ENCODE measurements at regions not wholly inside any gene's neighbourhood (a gene's known extent, or its start where the extent isn't known, plus 50 kb on each side); places are given as distances from the start of the nearest gene placed in this dataset.

DNA sequence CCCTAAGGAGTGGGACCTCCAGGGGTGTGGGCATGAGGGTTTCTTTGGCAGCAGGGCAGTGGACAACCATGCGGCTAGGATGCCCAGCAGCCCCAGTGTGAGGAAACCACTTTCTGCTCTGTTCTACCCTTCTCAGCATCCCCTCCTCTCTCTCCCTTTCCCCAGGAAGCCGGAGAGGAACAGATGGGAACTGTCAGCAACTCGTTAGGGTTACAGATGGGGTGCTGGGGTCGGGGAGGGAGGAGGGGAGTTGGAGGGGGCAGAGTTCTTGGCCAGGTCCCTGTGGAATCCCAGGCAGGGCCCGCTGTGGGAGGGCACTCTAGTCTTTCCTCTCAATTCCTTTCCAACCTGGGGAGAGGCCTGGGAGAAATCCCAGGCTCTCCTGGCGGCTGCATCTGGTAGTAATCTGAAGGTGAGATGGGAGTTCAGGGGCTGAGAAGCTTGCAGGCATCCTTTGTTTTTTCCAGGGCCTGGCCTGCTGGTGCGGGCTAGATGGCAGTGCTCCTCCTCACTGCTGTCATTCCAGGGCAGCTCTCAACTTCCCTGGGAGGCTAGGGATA lies 93.9 kb upstream of the CSF3R start:
- in situ Hi-C loops (cut with MboI; ENCODE audit: low pct_ligation_motif_present in 1 of 4, low pct_unique_long_range_greater_than_20kb in 1 of 4, low sequenced_read_pairs in 3 of 4): loop anchor here in 1 of 4 donors (25.0 kb wide), 1 partner anchor 861 kb away; no protein-coding TSS in a partner anchor
- no peak overlapping the region for H3K27ac ChIP-seq
- no peak for TF ChIP-seq EP300 (IDR thresholded peaks at IDR 0.05; ENCODE audit: low read depth)
- TF ChIP-seq, protein P1, sequence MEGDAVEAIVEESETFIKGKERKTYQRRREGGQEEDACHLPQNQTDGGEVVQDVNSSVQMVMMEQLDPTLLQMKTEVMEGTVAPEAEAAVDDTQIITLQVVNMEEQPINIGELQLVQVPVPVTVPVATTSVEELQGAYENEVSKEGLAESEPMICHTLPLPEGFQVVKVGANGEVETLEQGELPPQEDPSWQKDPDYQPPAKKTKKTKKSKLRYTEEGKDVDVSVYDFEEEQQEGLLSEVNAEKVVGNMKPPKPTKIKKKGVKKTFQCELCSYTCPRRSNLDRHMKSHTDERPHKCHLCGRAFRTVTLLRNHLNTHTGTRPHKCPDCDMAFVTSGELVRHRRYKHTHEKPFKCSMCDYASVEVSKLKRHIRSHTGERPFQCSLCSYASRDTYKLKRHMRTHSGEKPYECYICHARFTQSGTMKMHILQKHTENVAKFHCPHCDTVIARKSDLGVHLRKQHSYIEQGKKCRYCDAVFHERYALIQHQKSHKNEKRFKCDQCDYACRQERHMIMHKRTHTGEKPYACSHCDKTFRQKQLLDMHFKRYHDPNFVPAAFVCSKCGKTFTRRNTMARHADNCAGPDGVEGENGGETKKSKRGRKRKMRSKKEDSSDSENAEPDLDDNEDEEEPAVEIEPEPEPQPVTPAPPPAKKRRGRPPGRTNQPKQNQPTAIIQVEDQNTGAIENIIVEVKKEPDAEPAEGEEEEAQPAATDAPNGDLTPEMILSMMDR (IDR thresholded peaks at IDR 0.05): no peak
- no peak for TF ChIP-seq POLR2AphosphoS5 (IDR thresholded peaks at IDR 0.05)
- TF ChIP-seq POLR2A (IDR thresholded peaks at IDR 0.05): no peak
- no peak overlapping the region for H3K4me3 ChIP-seq
- no peak for DNase-seq
- WGBS, 2 donors (ENCODE audit: low coverage in 1 of 2): 41 to 49% methylated on average over 4 to 7 of the region's 7 CpGs
- H3K36me3 ChIP-seq: no peaks in the 10 kb centered on the region
- no peaks in the 10 kb centered on the region for H3K4me1 ChIP-seq
- no peaks in the 10 kb centered on the region for H3K9me3 ChIP-seq
- intact Hi-C loops (cut with DNase I; ENCODE audit: low total_unique reads): loop anchor here (10.0 kb wide), 1 partner anchor 858 kb away; no protein-coding TSS in a partner anchor
- H3K27me3 ChIP-seq: peaks cover 32% of the 10 kb centered on the region

- WGBS, 2 donors (ENCODE audit: low coverage in 1 of 2): 0% methylated on average over 7 of the region's 7 CpGs; no CpG with 5 or more reads in 1 of the 2 donors
- H3K4me3 ChIP-seq: no peak overlapping the region
- H3K27ac ChIP-seq: no peak overlapping the region
- in situ Hi-C loops (cut with MboI; ENCODE audit: low pct_ligation_motif_present in 1 of 4, low pct_unique_long_range_greater_than_20kb in 1 of 4, low sequenced_read_pairs in 3 of 4) (loop anchor here in 1 of 4 donors (25.0 kb wide), 1 partner anchor 861 kb away; no protein-coding TSS in a partner anchor), intact Hi-C loops (cut with DNase I; ENCODE audit: low total_unique reads) (loop anchor here (10.0 kb wide), 1 partner anchor 859 kb away; no protein-coding TSS in a partner anchor)
- H3K9me3 ChIP-seq: no peaks in the 10 kb centered on the region
- TF ChIP-seq, protein P1 (IDR thresholded peaks at IDR 0.05): peak; percentile 48 to 78 (median 68)
- TF ChIP-seq EP300 (IDR thresholded peaks at IDR 0.05; ENCODE audit: low read depth) (no peak), POLR2A (IDR thresholded peaks at IDR 0.05) (no peak)
- H3K27me3 ChIP-seq: peaks cover 30% of the 10 kb centered on the region
- H3K36me3 ChIP-seq: no peaks in the 10 kb centered on the region
- H3K4me1 ChIP-seq: no peaks in the 10 kb centered on the region
- DNase-seq: peak; percentile 38
Measured at GRCh38 chr1:36576118-36576517, 93.4 kb upstream of the CSF3R start.

GRCh38 chr1:36573445-36573844 lies 90.7 kb upstream of the CSF3R start:
- 45% methylated on average over 6 of the region's 6 CpGs; no CpG with 5 or more reads in 1 of the 2 donors for WGBS, 2 donors (ENCODE audit: low coverage in 1 of 2)
- in situ Hi-C loops (cut with MboI; ENCODE audit: low pct_ligation_motif_present in 1 of 4, low pct_unique_long_range_greater_than_20kb in 1 of 4, low sequenced_read_pairs in 3 of 4) (no loop called here), intact Hi-C loops (cut with DNase I; ENCODE audit: low total_unique reads) (loop anchor here (10.0 kb wide), 1 partner anchor 861 kb away; no protein-coding TSS in a partner anchor)
- H3K27me3 ChIP-seq: peaks cover 30% of the 10 kb centered on the region
- H3K27ac ChIP-seq: no peak overlapping the region
- DNase-seq: no peak
- H3K36me3 ChIP-seq: no peaks in the 10 kb centered on the region
- TF ChIP-seq POLR2A (IDR thresholded peaks at IDR 0.05): no peak
- TF ChIP-seq POLR2AphosphoS5 (IDR thresholded peaks at IDR 0.05): no peak
- TF ChIP-seq, protein P1 (IDR thresholded peaks at IDR 0.05): no peak
- H3K4me3 ChIP-seq: no peak overlapping the region
- H3K9me3 ChIP-seq: no peaks in the 10 kb centered on the region
- H3K4me1 ChIP-seq: no peaks in the 10 kb centered on the region

- Histone ChIP-seq H3K36me3 (no peaks in the 10 kb centered on the region), H3K9me3 (no peaks in the 10 kb centered on the region), H3K27ac (no peak overlapping the region), H3K4me1 (no peaks in the 10 kb centered on the region), H3K4me3 (no peak overlapping the region), H3K27me3 (peaks cover 30% of the 10 kb centered on the region)
- in situ Hi-C loops (cut with MboI; ENCODE audit: low pct_ligation_motif_present in 1 of 4, low pct_unique_long_range_greater_than_20kb in 1 of 4, low sequenced_read_pairs in 3 of 4): no loop called here
- intact Hi-C loops (cut with DNase I; ENCODE audit: low total_unique reads): loop anchor here (10.0 kb wide), 1 partner anchor 862 kb away; no protein-coding TSS in a partner anchor
- TF ChIP-seq POLR2A (IDR thresholded peaks at IDR 0.05) (no peak), POLR2AphosphoS5 (IDR thresholded peaks at IDR 0.05) (no peak), EP300 (IDR thresholded peaks at IDR 0.05; ENCODE audit: low read depth) (no peak)
- TF ChIP-seq, protein P1 (IDR thresholded peaks at IDR 0.05): no peak
- DNase-seq: no peak
- WGBS, 2 donors (ENCODE audit: low coverage in 1 of 2): 48 to 49% methylated on average over 8 to 11 of the region's 11 CpGs
Measured at GRCh38 chr1:36572906-36573305, 90.2 kb upstream of the CSF3R start.

Measured in transverse colon (tissue), 4 donors.